NAMALWA (cell line): ENCODE measurements at regions not wholly inside any gene's neighbourhood (a gene's known extent, or its start where the extent isn't known, plus 50 kb on each side); places are given as distances from the start of the nearest gene placed in this dataset.
"Not testable (repeated sequence)": the region's sequence is repeated elsewhere in the genome, so short reads cannot be mapped to it uniquely, and the experiment has no call there.

ENCODE experiments used
- DNase-seq: peaks from one replicate; pipeline ENCODE4 v3.0.0-alpha.2; 2015; ENCODE audit warnings: low spot score

- DNase-seq: no peak
Measured at GRCh38 chr2:195160963-195161362, 496.1 kb upstream of the SLC39A10 start.

- no peak for DNase-seq
Measured at GRCh38 chr2:195151711-195152110, 505.3 kb upstream of the SLC39A10 start.

DNA sequence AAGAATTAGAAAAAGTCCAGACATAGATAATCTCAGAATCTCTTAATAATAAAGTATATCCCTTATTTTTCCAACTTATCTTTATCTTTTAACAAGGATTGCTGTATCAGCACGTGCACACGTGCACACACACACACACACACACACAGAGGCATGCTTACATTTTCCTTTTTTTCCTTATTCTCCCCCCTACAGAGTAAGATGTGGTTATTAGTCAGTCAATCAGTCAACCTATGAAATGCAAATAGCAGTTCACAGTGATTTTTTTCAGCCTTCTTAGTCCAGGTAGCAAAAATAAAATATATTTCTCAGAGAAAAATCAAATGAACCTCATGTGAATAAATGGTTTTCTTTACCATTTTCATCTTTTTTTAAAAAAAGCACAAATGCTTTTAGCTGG, 506.2 kb upstream of the SLC39A10 start:
- DNase-seq: no peak

DNA sequence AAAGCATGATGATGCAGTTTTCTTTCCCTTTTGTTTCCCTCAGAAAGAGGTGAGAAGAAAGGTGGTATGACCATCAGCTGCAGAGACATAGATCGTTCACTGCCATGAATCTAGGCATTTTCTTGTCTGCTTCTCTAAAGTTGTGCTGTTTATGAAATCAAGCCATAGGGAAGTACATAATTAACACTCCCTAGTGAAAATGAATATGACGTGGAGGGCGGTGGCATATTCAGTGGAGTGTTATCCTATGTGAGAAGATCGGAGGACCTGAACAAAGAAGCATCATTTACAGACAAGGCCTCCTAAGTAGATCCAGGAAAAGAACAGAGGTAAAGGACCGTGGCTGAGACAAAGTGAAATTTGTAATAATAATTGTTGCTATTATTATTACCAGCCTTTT, 509.0 kb upstream of the SLC39A10 start:
- no peak for DNase-seq

- DNase-seq: no peak
Measured at GRCh38 chr2:195146761-195147541, 510.1 kb upstream of the SLC39A10 start.

DNA sequence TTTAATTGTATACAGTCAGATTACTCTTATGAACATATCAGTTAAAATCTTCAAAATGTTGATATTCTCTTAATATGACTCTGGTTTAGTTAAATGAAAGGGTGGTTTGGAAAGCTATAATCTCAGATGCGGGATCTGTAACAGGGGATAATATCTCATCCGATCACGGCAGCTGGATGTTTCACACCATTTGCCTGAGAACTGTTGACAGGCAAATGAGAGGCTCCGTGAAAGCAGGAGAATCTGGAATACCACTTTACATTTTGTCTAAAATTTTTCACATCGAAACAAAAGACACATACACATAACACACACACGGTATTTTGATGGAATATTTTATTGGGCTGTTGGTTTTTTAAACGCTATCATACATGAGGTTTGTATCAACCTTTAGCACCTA, 518.6 kb upstream of the SLC39A10 start:
- DNase-seq: no peak

DNA sequence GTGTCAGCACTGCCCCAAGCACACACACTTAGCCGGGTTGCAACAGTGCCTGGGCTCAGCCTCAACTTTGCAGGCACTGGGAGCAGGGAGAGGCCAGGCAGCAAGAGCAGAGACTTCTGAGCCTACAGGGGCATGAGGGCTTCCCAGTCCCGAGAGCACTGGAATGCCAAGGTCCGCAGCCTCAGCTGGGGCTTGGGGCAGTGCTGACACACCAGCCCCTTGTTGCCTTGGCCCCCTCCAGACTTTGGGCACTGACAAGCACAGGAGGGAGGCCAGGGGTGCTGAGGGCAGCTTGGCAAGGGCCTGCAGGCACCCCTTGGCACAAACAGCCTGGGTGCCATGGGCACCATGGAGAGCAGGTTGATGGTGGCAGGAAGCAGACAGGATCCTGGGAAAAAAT, 531.1 kb upstream of the SLC39A10 start:
- not testable (repeated sequence) for DNase-seq

GRCh38 chr2:195124391-195125079, 532.5 kb upstream of the SLC39A10 start:
- no peak for DNase-seq

DNA sequence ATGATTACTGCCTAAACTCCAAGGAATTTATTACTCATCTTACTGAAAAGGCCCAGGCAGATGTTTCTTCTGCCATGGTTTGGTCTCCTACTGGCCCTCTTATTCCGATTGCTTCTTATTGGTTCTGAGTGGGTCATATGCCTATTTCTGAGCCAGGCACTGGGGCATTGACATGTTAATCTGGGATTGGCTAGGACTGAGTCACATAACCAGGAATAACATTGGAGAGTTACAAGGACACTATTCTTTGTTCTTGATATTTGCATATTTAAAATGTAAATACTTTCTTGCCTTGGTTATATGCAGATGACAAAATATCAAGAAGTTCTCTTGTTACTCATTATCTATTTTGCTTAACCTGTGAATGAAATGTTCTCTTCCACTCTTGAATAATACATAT, 534.4 kb upstream of the SLC39A10 start:
- DNase-seq: no peak

DNA sequence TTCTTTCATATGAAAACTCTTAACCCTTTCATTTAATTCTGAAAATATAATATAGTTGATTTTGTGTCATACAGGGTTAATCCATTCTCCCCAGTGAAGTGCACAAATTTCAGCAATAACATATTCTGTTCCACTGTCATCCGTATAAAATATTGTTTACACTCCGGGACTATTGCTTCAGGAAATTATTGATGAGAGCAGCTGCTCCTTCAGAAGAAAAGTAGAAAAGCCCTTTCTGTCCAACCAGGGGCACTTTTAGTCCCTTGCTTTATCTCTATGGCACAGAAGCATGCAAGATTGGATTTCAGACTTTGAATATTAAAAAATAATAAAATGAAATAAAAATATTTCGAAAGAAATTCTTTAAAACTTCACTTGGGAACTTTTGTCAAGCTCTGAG, 535.7 kb upstream of the SLC39A10 start:
- no peak for DNase-seq

- no peak for DNase-seq
Measured at GRCh38 chr2:195119231-195119630, 537.8 kb upstream of the SLC39A10 start.

DNA sequence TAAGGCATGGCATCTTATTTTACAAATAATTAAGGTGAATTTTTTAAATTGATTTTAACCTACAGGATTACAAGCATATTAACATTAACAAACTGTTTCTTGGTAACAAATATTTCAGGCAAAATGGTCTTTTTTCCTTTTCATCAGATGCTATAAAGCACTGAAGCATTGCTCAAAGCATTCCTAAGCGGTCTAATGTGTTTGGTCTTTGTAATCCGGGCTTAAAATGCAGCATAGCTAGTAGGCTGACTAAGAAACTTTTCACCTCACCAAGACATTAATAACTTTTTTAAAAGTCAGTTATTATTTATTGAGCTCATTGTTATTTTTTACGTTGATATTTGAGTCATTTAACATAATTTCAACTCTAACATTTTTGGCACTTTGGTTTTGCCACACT, 538.8 kb upstream of the SLC39A10 start:
- DNase-seq: no peak

GRCh38 chr2:195117011-195117410, 540.0 kb upstream of the SLC39A10 start:
- no peak for DNase-seq

- no peak for DNase-seq
Measured at GRCh38 chr2:195115738-195116137, 541.3 kb upstream of the SLC39A10 start.

GRCh38 chr2:195108182-195108581, 548.8 kb upstream of the SLC39A10 start:
- no peak for DNase-seq

GRCh38 chr2:195106681-195107380, 550.2 kb upstream of the SLC39A10 start:
- DNase-seq: no peak

DNA sequence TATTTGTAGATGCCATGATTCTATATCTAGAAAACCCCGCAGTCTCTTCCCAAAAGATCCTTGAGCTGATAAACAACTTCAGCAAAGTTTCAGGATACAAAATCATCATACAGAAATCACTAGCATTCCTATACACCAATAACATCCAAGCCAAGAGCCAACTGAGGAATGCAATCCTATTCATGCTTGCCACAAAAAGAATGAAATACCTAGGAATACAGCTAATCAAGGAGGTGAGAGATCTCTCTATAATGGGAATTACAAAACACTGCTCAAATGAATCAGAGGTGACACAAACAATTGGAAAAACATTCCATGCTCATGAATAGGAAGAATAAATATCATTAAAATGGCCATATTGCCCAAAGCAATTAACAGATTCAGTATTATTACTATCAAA, 551.4 kb upstream of the SLC39A10 start:
- no peak for DNase-seq

- DNase-seq: no peak
Measured at GRCh38 chr2:195094330-195094729, 562.7 kb upstream of the SLC39A10 start.

DNA sequence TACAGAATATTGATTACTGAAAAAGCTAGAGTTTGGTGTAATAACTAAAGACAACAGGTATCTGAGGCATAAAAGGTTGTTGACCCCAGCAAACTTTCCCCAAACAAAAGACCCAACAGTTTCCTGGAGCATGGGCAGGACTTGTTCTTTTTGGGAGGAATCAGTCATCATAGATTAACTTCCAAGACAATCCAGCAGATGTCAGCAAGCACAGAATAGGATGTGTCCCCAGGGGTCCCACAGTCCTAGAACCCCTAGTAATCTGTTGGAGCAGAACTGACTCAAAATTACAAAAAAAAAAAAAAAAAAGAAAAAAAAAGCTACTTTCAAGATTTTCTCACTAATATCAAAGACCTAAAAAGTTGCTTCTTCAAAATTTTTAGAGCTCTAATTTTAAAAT, 564.7 kb upstream of the SLC39A10 start:
- no peak for DNase-seq

DNA sequence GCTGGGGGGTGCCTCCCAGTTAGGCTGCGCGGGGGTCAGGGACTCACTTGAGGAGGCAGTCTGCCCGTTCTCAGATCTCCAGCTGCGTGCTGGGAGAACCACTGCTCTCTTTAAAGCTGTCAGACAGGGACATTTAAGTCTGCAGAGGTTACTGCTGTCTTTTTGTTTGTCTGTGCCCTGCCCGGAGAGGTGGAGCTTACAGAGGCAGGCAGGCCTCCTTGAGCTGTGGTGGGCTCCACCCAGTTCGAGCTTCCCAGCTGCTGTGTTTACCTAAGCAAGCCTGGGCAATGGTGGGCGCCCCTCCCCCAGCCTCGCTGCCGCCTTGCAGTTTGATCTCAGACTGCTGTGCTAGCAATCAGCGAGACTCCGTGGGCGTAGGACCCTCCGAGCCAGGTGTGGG, 584.2 kb upstream of the SLC39A10 start:
- DNase-seq: not testable (repeated sequence)

DNA sequence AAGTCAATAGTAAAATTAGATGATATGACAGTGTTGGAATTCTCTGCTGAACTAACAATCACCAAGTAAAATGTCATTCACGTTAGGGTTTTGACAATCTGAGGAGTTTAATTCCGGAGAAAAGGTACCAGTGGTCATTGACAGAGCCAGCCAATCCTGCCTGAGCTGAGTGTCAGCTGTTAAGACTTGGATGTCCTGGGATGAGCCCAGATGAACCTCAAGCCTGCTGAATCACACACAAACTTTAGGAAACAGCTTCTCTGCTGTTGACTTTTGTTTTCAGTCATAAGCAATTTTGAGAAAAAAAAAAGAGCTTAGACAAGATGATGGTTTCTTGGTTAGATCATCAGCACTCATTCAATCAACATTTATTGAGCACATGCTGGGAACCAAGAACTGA, 600.0 kb upstream of the SLC39A10 start:
- DNase-seq: no peak

DNA sequence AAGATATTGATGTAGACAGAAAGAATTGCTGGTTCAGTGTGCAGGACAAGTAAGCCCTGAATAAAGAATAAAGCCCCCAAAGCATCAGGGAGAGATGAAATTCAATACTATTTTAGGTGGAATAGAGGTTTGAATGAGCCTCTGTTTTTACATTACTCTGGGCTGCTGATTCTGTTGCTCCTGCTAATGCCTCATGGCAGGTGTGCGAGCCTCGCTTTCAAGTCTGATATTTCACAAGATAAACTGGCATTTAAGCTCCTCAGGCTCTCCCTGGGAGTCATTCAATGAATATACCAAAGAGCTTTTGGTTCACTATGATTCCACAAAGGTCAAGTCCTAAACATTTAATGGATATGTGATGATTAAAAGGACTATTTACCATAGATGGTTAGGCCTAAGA, 601.0 kb upstream of the SLC39A10 start:
- DNase-seq: no peak

DNA sequence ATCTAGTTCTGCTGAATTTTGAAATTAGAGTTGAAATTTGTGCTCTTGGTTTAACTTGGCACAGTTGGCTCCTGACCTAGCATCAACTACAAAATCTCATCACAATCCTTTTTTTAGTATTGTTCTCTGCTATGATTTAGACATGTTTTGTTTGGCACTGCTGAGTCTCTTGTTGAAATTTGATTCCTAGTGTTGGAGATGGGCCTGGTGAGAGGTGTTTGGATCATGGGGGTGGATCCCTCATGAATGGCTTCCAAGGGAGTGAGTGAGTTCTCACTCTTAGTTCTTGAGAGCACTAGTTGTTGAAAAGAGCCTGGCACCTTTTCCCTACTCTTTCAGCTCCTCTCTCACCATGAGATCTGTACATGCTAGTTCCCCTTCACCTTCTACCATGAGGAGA, 605.6 kb upstream of the SLC39A10 start:
- no peak for DNase-seq
